HG03135 (cell line): ENCODE measurements at regions not wholly inside any gene's neighbourhood (a gene's known extent, or its start where the extent isn't known, plus 50 kb on each side); places are given as distances from the start of the nearest gene placed in this dataset.

Experiments used
- ATAC-seq: cut with Tn5 transposase; IDR thresholded peaks from one replicate; pipeline ENCODE4 v1.9.1; 2021; ENCODE audit warnings: mild to moderate bottlenecking, moderate library complexity; ENCODE audit not compliant: unreplicated experiment

DNA sequence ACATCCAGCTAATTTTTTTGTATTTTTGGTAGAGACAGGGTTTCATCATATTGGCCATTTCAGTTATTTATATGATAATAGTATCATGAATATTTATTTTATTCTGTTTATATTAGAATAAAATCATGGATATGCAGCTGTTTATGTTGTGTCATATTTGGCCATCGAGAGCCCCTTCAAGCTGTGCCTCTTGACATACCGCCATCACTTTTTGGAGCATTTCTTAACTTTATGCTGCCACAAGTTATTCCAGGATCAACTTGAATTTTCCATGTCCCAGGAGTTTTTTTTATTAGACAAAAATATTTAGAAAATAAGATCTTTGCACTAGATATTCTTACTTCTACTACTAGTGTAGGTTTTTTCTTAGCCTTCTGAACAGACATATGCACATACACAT lies 1067.0 kb upstream of the LRRTM3 start:
- ATAC-seq, result no peak

DNA sequence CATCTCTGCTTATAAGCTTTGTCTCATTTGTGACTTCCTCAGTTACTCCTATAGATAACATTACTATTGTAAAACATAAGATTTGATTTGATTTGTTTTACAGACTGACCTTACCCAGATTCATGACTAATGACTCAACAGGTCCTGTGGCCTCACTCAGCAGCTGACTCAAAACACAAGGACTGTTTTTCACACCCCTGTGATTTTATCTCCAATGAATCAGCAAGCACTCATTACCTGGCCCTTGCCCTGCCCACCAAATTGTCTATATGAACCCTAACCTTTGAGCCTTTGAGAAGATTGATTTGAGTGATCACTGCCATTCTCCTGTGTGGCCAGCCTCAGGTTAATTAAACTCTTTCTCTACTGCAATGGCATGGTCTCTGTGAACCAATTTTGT lies 1064.6 kb upstream of the LRRTM3 start:
- ATAC-seq, result no peak
